ENCODE measurements at regions not wholly inside any gene's neighbourhood (a gene's known extent, or its start where the extent isn't known, plus 50 kb on each side); places are given as distances from the start of the nearest gene placed in this dataset.

DNA sequence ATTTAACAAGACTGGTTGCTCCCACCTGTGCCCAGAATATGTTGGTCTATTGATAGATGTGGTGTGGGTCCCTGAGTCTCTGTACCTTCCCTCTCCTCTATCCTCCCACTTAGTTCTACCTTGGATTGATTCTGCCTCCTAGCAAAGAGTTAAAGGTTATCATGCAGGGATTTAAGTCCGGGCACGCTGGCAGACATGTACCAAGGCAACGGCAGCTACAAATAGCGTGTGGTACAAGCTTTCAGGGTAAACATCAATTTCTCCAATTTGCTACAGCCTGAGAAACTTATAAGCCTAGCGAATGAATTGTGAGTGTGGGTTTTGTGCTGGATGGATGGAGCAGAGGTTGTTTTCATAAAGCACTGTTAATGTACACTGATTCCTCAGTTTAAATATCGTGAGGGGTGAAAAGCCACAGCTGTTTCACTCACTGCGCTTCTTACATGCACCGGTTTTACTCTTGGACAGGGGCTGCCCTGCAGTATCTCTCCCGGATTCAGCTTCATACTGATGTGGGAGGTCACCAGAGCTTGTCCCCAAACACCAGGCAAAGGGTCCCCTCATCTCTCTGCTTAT is 289.8 kb downstream of the ICOS start:
- Histone ChIP-seq H3K27me3 (ENCODE audit: low read length) (no peaks in the 10 kb centered on the region), H3K36me3 (ENCODE audit: low read length) (no peaks in the 10 kb centered on the region), H2AFZ (ENCODE audit: low read depth, low read length, severe bottlenecking) (no peak overlapping the region), H3K9me2 (replicated peaks; ENCODE audit: insufficient read depth, low read length) (no peaks in the 10 kb centered on the region), H4K20me1 (ENCODE audit: low read depth, low read length) (no peaks in the 10 kb centered on the region), H3K4me3 (ENCODE audit: insufficient read depth, low read length, poor library complexity, severe bottlenecking) (no peak overlapping the region), H3K79me2 (ENCODE audit: insufficient read depth, low read length) (no peaks in the 10 kb centered on the region), H3K27ac (ENCODE audit: low read depth, low read length) (no peak overlapping the region), H3K9me3 (ENCODE audit: insufficient read depth, low read length) (no peaks in the 10 kb centered on the region), H3K4me2 (ENCODE audit: low read depth, low read length, poor library complexity, severe bottlenecking) (no peak overlapping the region), H3F3A (ENCODE audit: insufficient read depth) (no peaks in the 10 kb centered on the region), H3K9ac (ENCODE audit: low read length) (no peak overlapping the region)
- TF ChIP-seq, protein P1, sequence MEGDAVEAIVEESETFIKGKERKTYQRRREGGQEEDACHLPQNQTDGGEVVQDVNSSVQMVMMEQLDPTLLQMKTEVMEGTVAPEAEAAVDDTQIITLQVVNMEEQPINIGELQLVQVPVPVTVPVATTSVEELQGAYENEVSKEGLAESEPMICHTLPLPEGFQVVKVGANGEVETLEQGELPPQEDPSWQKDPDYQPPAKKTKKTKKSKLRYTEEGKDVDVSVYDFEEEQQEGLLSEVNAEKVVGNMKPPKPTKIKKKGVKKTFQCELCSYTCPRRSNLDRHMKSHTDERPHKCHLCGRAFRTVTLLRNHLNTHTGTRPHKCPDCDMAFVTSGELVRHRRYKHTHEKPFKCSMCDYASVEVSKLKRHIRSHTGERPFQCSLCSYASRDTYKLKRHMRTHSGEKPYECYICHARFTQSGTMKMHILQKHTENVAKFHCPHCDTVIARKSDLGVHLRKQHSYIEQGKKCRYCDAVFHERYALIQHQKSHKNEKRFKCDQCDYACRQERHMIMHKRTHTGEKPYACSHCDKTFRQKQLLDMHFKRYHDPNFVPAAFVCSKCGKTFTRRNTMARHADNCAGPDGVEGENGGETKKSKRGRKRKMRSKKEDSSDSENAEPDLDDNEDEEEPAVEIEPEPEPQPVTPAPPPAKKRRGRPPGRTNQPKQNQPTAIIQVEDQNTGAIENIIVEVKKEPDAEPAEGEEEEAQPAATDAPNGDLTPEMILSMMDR (IDR thresholded peaks at IDR 0.05; ENCODE audit: insufficient read depth, low read length, poor library complexity, severe bottlenecking): no peak
- no peak for TF ChIP-seq EZH2phosphoT487 (conservative IDR thresholded peaks at IDR 0.05; ENCODE audit: low read length)

DNA sequence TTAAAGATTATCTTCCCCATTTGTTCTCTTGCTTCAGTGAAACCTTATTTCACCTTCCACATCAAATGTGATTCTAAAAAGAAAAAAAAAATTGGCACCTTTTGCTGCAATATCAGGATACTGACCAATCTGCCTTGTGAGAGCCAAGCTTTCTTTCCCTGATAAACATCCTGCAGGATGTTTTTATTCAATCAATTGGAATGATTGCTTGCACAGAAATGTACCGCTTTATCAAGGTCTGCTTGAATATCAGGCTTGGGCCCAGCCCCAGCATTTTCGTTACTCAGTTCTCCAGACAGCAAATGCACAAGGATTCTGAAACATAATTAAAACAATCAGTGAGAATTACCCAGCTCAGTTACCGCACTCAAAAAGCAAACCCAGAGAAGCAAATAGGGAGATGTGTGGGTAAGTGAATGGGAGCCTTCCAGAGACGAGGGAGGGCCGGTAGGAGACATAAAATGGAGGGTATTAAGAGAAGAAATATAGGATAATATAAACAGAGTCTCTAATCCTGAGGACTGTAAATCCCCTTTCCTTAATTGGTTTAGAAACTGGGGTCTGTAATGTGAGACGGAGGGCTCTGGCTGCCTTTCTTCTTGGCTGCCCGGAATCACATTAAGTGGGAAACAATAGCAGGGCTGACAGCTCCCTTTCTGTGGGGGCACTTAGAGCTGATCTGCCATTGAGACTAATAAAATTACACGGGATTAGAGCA is 291.8 kb downstream of the ICOS start:
- no peaks in the 10 kb centered on the region for H3K9me3 ChIP-seq (ENCODE audit: insufficient read depth, low read length)
- no peak overlapping the region for H3K9ac ChIP-seq (ENCODE audit: low read length)
- H3K4me3 ChIP-seq (ENCODE audit: insufficient read depth, low read length, poor library complexity, severe bottlenecking): no peak overlapping the region
- H3K36me3 ChIP-seq (ENCODE audit: low read length): no peaks in the 10 kb centered on the region
- no peak overlapping the region for H2AFZ ChIP-seq (ENCODE audit: low read depth, low read length, severe bottlenecking)
- no peaks in the 10 kb centered on the region for H4K20me1 ChIP-seq (ENCODE audit: low read depth, low read length)
- H3K27me3 ChIP-seq (ENCODE audit: low read length): no peaks in the 10 kb centered on the region
- TF ChIP-seq EZH2phosphoT487 (conservative IDR thresholded peaks at IDR 0.05; ENCODE audit: low read length): no peak
- TF ChIP-seq, protein P1 (IDR thresholded peaks at IDR 0.05; ENCODE audit: insufficient read depth, low read length, poor library complexity, severe bottlenecking): no peak
- H3K9me2 ChIP-seq (replicated peaks; ENCODE audit: insufficient read depth, low read length): no peaks in the 10 kb centered on the region
- H3K79me2 ChIP-seq (ENCODE audit: insufficient read depth, low read length): no peaks in the 10 kb centered on the region
- no peak overlapping the region for H3K4me2 ChIP-seq (ENCODE audit: low read depth, low read length, poor library complexity, severe bottlenecking)
- no peak overlapping the region for H3K27ac ChIP-seq (ENCODE audit: low read depth, low read length)
- no peaks in the 10 kb centered on the region for H3F3A ChIP-seq (ENCODE audit: insufficient read depth)

DNA sequence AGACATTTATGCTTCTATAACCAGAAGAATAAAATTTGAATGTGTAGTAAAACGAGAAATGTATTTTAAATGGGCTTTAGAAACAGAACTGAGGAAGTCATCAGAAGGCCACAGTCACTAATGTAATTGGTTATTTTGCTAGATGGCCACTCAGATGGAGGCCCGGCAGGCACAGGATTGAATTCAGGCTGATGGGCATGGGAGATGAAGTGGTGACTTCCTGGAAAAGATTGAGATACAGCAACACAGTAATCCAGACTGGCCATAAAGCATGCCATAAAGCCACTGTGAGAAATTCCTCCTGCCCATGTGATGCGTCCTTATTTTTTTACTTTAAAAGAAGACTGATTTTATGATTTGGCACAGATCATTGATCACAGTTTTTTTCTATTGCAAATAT is 297.7 kb downstream of the ICOS start:
- no peaks in the 10 kb centered on the region for H3K9me3 ChIP-seq (ENCODE audit: insufficient read depth, low read length)
- H3F3A ChIP-seq (ENCODE audit: insufficient read depth): no peaks in the 10 kb centered on the region
- no peaks in the 10 kb centered on the region for H3K9me2 ChIP-seq (replicated peaks; ENCODE audit: insufficient read depth, low read length)
- H3K4me3 ChIP-seq (ENCODE audit: insufficient read depth, low read length, poor library complexity, severe bottlenecking): no peak overlapping the region
- H3K4me2 ChIP-seq (ENCODE audit: low read depth, low read length, poor library complexity, severe bottlenecking): no peak overlapping the region
- H3K27me3 ChIP-seq (ENCODE audit: low read length): no peaks in the 10 kb centered on the region
- H3K27ac ChIP-seq (ENCODE audit: low read depth, low read length): no peak overlapping the region
- H4K20me1 ChIP-seq (ENCODE audit: low read depth, low read length): no peaks in the 10 kb centered on the region
- H3K9ac ChIP-seq (ENCODE audit: low read length): no peak overlapping the region
- no peaks in the 10 kb centered on the region for H3K36me3 ChIP-seq (ENCODE audit: low read length)
- no peak overlapping the region for H2AFZ ChIP-seq (ENCODE audit: low read depth, low read length, severe bottlenecking)
- no peaks in the 10 kb centered on the region for H3K79me2 ChIP-seq (ENCODE audit: insufficient read depth, low read length)
- TF ChIP-seq, protein P1 (IDR thresholded peaks at IDR 0.05; ENCODE audit: insufficient read depth, low read length, poor library complexity, severe bottlenecking): no peak
- TF ChIP-seq EZH2phosphoT487 (conservative IDR thresholded peaks at IDR 0.05; ENCODE audit: low read length): no peak
